Neutrophil (primary cell): ENCODE measurements at regions not wholly inside any gene's neighbourhood (a gene's known extent, or its start where the extent isn't known, plus 50 kb on each side); places are given as distances from the start of the nearest gene placed in this dataset.

Experiments
- H3K27ac ChIP-seq: fragments of 200-600 bp; sonication (generic); 2 replicates; pipeline ENCODE4 v1.5.1; 2016; ENCODE audit warnings: mild to moderate bottlenecking, moderate library complexity
- H3K27me3 ChIP-seq: fragments of 200-600 bp; sonication (generic); 2 replicates; pipeline ENCODE4 v1.6.0; 2016; ENCODE audit warnings: mild to moderate bottlenecking
- H3K36me3 ChIP-seq: fragments of 200-600 bp; sonication (generic); 2 replicates; pipeline ENCODE4 v1.5.1; 2017
- H3K4me1 ChIP-seq, 2 experiments: fragments of 200-600 bp in 1 of 2; sonication (generic) in 1 of 2; 1 replicate in 1 of 2; 2 replicates in 1 of 2; pipeline versions ENCODE4 v1.5.1 to v1.6.1; 2013 to 2016; ENCODE audit warnings: low read depth in 1 of 2, low read length in 1 of 2, mild to moderate bottlenecking in 1 of 2, moderate library complexity in 1 of 2; ENCODE audit not compliant: control insufficient read depth in 1 of 2, insufficient read depth in 1 of 2
- H3K4me3 ChIP-seq, 2 experiments: fragments of 200-600 bp in 1 of 2; sonication (generic) in 1 of 2; 1 replicate in 1 of 2; 2 replicates in 1 of 2; pipeline ENCODE4 v1.5.1; 2013 to 2016; ENCODE audit warnings: low read depth in 1 of 2, low read length in 1 of 2, mild to moderate bottlenecking in 1 of 2, moderate library complexity in 1 of 2
- H3K9me3 ChIP-seq: fragments of 200-600 bp; sonication (generic); 2 replicates; pipeline ENCODE4 v1.5.1; 2016
- CTCF ChIP-seq: fragments of 200-600 bp; sonication (generic); IDR thresholded peaks from 2 replicates; pipeline ENCODE4 v1.5.1; 2016; ENCODE audit warnings: antibody characterized with exemption

- no peak overlapping the region for H3K4me3 ChIP-seq
- no peak overlapping the region for H3K27ac ChIP-seq
- H3K27me3 ChIP-seq: no peaks in the 10 kb centered on the region
- TF ChIP-seq CTCF: no peak
- no peaks in the 10 kb centered on the region for H3K9me3 ChIP-seq
- no peaks in the 10 kb centered on the region for H3K4me1 ChIP-seq
- no peaks in the 10 kb centered on the region for H3K36me3 ChIP-seq
These were observed 115.1 kb upstream of the IRX4 start for GRCh38 chr5:1997640-1998347.

DNA sequence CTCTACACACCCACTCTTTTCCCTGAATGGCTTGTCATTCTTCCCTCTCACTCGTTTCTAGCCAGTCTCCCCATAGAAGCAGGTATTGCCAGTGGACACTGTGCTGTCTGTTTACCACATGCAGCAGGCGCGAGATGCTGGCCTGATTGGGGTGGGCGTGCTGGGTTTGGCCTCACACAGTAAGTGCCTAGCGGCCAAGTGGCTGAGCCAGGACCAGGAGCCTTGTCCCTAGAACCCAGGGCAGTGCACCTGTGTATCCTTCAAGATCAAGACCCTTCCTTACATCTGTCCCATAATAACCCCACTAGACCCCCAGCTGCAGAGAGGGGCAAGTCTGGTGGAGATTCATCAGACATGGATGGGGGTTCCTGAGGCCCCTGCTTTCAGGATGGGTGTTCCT is 112.8 kb upstream of the IRX4 start:
- H3K27ac ChIP-seq: no peak overlapping the region
- no peaks in the 10 kb centered on the region for H3K4me1 ChIP-seq

GRCh38 chr5:1987471-1987870 is 104.7 kb upstream of the IRX4 start:
- H3K4me3 ChIP-seq: no peak overlapping the region
- no peak overlapping the region for H3K27ac ChIP-seq
- H3K36me3 ChIP-seq: no peaks in the 10 kb centered on the region
- TF ChIP-seq CTCF: no peak
- no peaks in the 10 kb centered on the region for H3K27me3 ChIP-seq
- no peaks in the 10 kb centered on the region for H3K9me3 ChIP-seq
- no peaks in the 10 kb centered on the region for H3K4me1 ChIP-seq

More for the DNA sequence above, 112.8 kb upstream of the IRX4 start:
- no peak for TF ChIP-seq CTCF
- no peaks in the 10 kb centered on the region for H3K36me3 ChIP-seq
- H3K4me3 ChIP-seq: no peak overlapping the region
- H3K9me3 ChIP-seq: no peaks in the 10 kb centered on the region
- no peaks in the 10 kb centered on the region for H3K27me3 ChIP-seq

- H3K36me3 ChIP-seq: no peaks in the 10 kb centered on the region
- no peaks in the 10 kb centered on the region for H3K27me3 ChIP-seq
- H3K9me3 ChIP-seq: no peaks in the 10 kb centered on the region
- no peak overlapping the region for H3K4me3 ChIP-seq
- no peaks in the 10 kb centered on the region for H3K4me1 ChIP-seq
- no peak overlapping the region for H3K27ac ChIP-seq
- TF ChIP-seq CTCF: no peak
These were observed 103.1 kb upstream of the IRX4 start for GRCh38 chr5:1985781-1986180.

DNA sequence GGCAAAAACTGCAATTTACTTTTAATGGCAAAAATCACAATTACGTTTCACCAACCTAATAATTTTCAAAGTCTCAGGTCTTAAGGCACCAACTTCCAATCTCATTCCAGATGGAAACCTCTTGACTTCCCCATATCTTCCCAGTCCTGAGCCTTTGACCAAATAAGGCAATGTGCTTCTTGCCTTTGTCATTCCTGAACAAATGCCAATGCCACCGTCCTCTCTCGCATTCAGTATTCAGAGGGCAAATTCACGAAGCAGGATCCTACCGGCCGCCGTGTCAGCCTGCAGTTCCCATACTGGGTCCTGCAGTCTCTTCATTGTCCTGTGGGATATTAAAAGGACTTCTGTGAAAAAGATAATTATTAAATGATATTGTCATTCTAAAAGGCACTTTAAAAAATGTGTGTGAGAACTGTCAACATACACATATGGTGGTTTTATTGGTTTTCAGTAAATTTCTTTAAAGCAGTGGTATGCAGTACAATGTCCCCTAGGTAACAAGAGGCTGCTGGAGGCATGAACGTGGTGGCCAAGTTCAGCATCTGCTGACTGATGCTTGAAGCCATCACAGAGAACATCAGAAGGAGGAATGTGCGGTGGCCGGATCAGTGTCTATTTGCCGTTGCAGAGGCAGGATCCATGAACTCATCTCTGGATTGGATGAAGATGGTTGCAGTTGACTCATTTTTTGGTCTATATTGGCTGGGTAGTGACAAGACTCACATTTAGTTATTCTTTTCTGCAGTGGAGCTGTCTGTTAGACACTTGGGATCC is 101.4 kb upstream of the IRX4 start:
- Histone ChIP-seq H3K36me3 (no peaks in the 10 kb centered on the region), H3K4me1 (no peaks in the 10 kb centered on the region), H3K27ac (no peak overlapping the region), H3K9me3 (no peaks in the 10 kb centered on the region), H3K27me3 (no peaks in the 10 kb centered on the region), H3K4me3 (no peak overlapping the region)
- TF ChIP-seq CTCF: no peak
